GM12875 (cell line): ENCODE measurements at regions not wholly inside any gene's neighbourhood (a gene's known extent, or its start where the extent isn't known, plus 50 kb on each side); places are given as distances from the start of the nearest gene placed in this dataset.

Experiments
- H3K4me3 ChIP-seq: one replicate; pipeline ENCODE4 v1.5.1; 2011; ENCODE audit warnings: low read depth, low read length, control low read depth
- CTCF ChIP-seq: IDR thresholded peaks from 2 replicates; pipeline ENCODE4 v1.5.1; 2011; ENCODE audit warnings: low read depth, mild to moderate bottlenecking, control low read depth, inconsistent platforms, low read length, moderate library complexity, borderline replicate concordance; ENCODE audit not compliant: insufficient read depth

GRCh38 chr12:68506619-68507018, 104.1 kb upstream of the RAP1B start:
- TF ChIP-seq CTCF = no peak
- no peak overlapping the region for H3K4me3 ChIP-seq

- no peak overlapping the region for H3K4me3 ChIP-seq
- no peak for TF ChIP-seq CTCF
Measured at GRCh38 chr12:68507657-68508056, 103.0 kb upstream of the RAP1B start.

GRCh38 chr12:68508576-68508975, 102.1 kb upstream of the RAP1B start:
- no peak for TF ChIP-seq CTCF
- H3K4me3 ChIP-seq = no peak overlapping the region

GRCh38 chr12:68509242-68509641, 101.5 kb upstream of the RAP1B start:
- no peak for TF ChIP-seq CTCF
- H3K4me3 ChIP-seq = no peak overlapping the region

- no peak overlapping the region for H3K4me3 ChIP-seq
- no peak for TF ChIP-seq CTCF
Measured at GRCh38 chr12:68510397-68510796, 100.3 kb upstream of the RAP1B start.

GRCh38 chr12:68514807-68515411, 95.8 kb upstream of the RAP1B start:
- TF ChIP-seq CTCF = no peak
- no peak overlapping the region for H3K4me3 ChIP-seq

GRCh38 chr12:68515793-68516192, 94.9 kb upstream of the RAP1B start:
- no peak overlapping the region for H3K4me3 ChIP-seq
- no peak for TF ChIP-seq CTCF
